Ovary (tissue), 7 donors: ENCODE measurements at regions not wholly inside any gene's neighbourhood (a gene's known extent, or its start where the extent isn't known, plus 50 kb on each side); places are given as distances from the start of the nearest gene placed in this dataset.

Experiments
- DNase-seq, 5 donors: peaks; one replicate each; pipeline ENCODE4 v3.0.0-alpha.2; 2019 to 2020
- H3K27ac ChIP-seq, 2 donors: fragments of 200-600 bp; one replicate each; pipeline versions ENCODE4 v1.5.1 to v1.8.0; 2019 to 2022
- H3K27me3 ChIP-seq: fragments of 200-600 bp; one replicate; pipeline ENCODE4 v1.8.0; 2022
- H3K36me3 ChIP-seq: fragments of 200-600 bp; sonication (generic); one replicate; pipeline ENCODE4 v1.5.1; 2019
- H3K4me1 ChIP-seq: one replicate; pipeline ENCODE4 v1.8.1; 2013; ENCODE audit warnings: mild to moderate bottlenecking, moderate library complexity; ENCODE audit not compliant: insufficient read depth
- H3K4me3 ChIP-seq: fragments of 200-600 bp; sonication (generic); one replicate; pipeline ENCODE4 v1.5.1; 2017
- H3K9me3 ChIP-seq, 2 donors: fragments of 200-600 bp in 1 of 2; sonication (generic) in 1 of 2; one replicate each; pipeline versions ENCODE4 v1.5.1 to v1.8.1; 2013 to 2019; ENCODE audit warnings: mild to moderate bottlenecking in 1 of 2, moderate library complexity in 1 of 2
- CTCF ChIP-seq, 3 donors: fragments of 450-650 bp in 2 of 3; fragments of 200-600 bp in 1 of 3; IDR thresholded peaks; one replicate each; pipeline versions ENCODE4 v1.5.1 to v1.8.0; 2016 to 2022; ENCODE audit warnings: antibody characterized with exemption in 3 of 3, mild to moderate bottlenecking in 1 of 3
- EP300 ChIP-seq: sonication (generic); formaldehyde crosslinking; IDR thresholded peaks from one replicate; pipeline ENCODE4 v1.6.1; 2017; ENCODE audit warnings: antibody characterized with exemption
- POLR2A ChIP-seq: fragments of 450-650 bp; IDR thresholded peaks from one replicate; pipeline ENCODE4 v1.6.1; 2017; ENCODE audit warnings: antibody characterized with exemption, mild to moderate bottlenecking, moderate library complexity
- WGBS, 3 donors: extraction: QIAGEN DNeasy Blood & Tissue Kit in 1 of 3; methylation state at CpG; one replicate each; pipeline versions ENCODE4 v1.1.5 to v1.1.7; 2013 to 2017; 5-methylcytosine and 5-hydroxymethylcytosine counted together
- intact Hi-C, 4 donors: fragments of 100-400 bp; cut with DNase I; formaldehyde crosslinking; loops; one replicate each; pipeline versions ENCODE4 v1.11.0 to v1.15.1; 2022 to 2023
- donor health status: DM: no; HTN: no; CAD: no; lungs with moderate emphysema.
- donor health status: DM: no; HTN: no; CAD: no.
- donor health status: Bipolar disorder and iron deficiency.
- donor health status: DM: no; HTN: no; CAD: no.
- donor health status: DM: yes; HTN: yes; CAD: no.

- Histone ChIP-seq H3K27me3 (no peaks in the 10 kb centered on the region), H3K4me3 (no peak overlapping the region), H3K4me1 (peaks cover 15% of the 10 kb centered on the region), H3K36me3 (no peaks in the 10 kb centered on the region), H3K9me3 (no peaks in the 10 kb centered on the region), H3K27ac (no peak overlapping the region)
- TF ChIP-seq EP300 (no peak), POLR2A (no peak), CTCF (IDR thresholded peaks at IDR 0.05) (no peak)
- 66 to 85% (median 83%) methylated on average over 4 of the region's 4 CpGs for WGBS, 3 donors
- intact Hi-C loops, result no loop called here
- no peak for DNase-seq
These were observed 450.7 kb downstream of the TNS1 start for GRCh38 chr2:217552081-217552480.

- intact Hi-C loops, result no loop called here
- no peak overlapping the region for H3K27ac ChIP-seq
- TF ChIP-seq CTCF (IDR thresholded peaks at IDR 0.05) (no peak), POLR2A (no peak), EP300 (no peak)
These were observed 451.4 kb downstream of the TNS1 start for GRCh38 chr2:217551252-217551899.

GRCh38 chr2:217539126-217539525, 463.7 kb downstream of the TNS1 start:
- Histone ChIP-seq H3K27me3 (no peaks in the 10 kb centered on the region), H3K27ac (no peak overlapping the region), H3K4me3 (no peak overlapping the region), H3K9me3 (no peaks in the 10 kb centered on the region), H3K4me1 (peaks cover 2% of the 10 kb centered on the region), H3K36me3 (no peaks in the 10 kb centered on the region)
- intact Hi-C loops, result loop anchor here in 1 of 4 donors (10.0 kb wide), 1 partner anchor 106 kb away; no protein-coding TSS in a partner anchor
- TF ChIP-seq EP300 (no peak), CTCF (IDR thresholded peaks at IDR 0.05) (no peak), POLR2A (no peak)
- no peak for DNase-seq
- 87 to 94% (median 90%) methylated on average over 2 of the region's 2 CpGs for WGBS, 3 donors

More at GRCh38 chr2:217551252-217551899, 451.4 kb downstream of the TNS1 start:
- Histone ChIP-seq H3K27me3 (no peaks in the 10 kb centered on the region), H3K4me3 (no peak overlapping the region), H3K36me3 (no peaks in the 10 kb centered on the region), H3K9me3 (no peaks in the 10 kb centered on the region), H3K4me1 (peaks cover 14% of the 10 kb centered on the region)
- no peak for DNase-seq
- 48 to 82% (median 59%) methylated on average over 3 of the region's 3 CpGs for WGBS, 3 donors

- no peak for DNase-seq
- Histone ChIP-seq H3K4me3 (no peak overlapping the region), H3K27me3 (no peaks in the 10 kb centered on the region), H3K4me1 (peaks cover 2% of the 10 kb centered on the region), H3K9me3 (no peaks in the 10 kb centered on the region), H3K36me3 (no peaks in the 10 kb centered on the region), H3K27ac (no peak overlapping the region)
- TF ChIP-seq EP300, result no peak
- no peak for TF ChIP-seq CTCF (IDR thresholded peaks at IDR 0.05)
- no peak for TF ChIP-seq POLR2A
- 90 to 94% (median 90%) methylated on average over 2 of the region's 2 CpGs for WGBS, 3 donors
- intact Hi-C loops, result loop anchor here in 1 of 4 donors (10.0 kb wide), 1 partner anchor 106 kb away; no protein-coding TSS in a partner anchor
These were observed 464.1 kb downstream of the TNS1 start for GRCh38 chr2:217538719-217539118.
